ENCODE measurements at regions not wholly inside any gene's neighbourhood (a gene's known extent, or its start where the extent isn't known, plus 50 kb on each side); places are given as distances from the start of the nearest gene placed in this dataset.

DNA sequence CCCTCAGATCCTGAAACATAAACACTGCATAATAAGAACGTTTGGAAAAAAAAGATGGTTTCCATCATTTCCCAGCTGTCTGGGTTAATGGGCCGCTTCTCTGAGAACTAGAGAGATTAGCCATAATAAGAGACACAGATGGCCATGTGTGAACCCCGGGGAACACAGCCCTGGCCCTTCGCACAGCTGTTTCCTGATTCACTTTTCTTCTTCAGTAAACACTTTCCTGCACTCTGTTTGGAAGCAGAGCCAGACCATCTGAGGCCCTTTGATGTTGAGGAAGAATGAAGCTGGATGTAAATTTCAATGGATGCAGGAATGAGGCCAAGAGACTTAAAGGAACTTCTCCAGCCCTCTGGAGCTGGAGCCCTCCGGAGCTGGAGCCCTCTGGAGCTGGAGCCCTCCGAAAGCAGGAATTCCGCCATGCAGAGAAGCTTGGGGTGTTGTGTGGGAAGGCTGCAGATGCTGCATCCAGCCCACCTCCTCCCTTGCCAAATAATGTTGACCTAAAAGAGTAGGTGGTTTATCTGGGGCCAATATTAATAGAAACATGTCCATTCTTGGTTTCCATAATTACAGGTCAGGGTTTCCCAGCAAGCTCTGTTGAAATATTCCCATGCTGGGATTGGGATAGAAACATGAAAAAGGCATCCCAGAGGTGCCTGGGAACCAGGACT, 218.9 kb downstream of the NXNL2 start:
- Histone ChIP-seq H4K91ac (ENCODE audit: low read depth, low read length) (peak overlapping the region; percentile 65), H3K36me3 (ENCODE audit: control insufficient read depth in 1 of 2, insufficient read depth in 2 of 2, low read length in 2 of 2) (no peaks in the 10 kb centered on the region), H2BK120ac (ENCODE audit: insufficient read depth, low read length, poor library complexity) (peak overlapping the region; percentile 25), H3K9ac (ENCODE audit: low read length) (no peak overlapping the region), H3K4ac (ENCODE audit: low read depth, low read length) (no peak overlapping the region), H4K8ac (ENCODE audit: low read depth, low read length) (no peak overlapping the region), H3K14ac (ENCODE audit: low read length) (no peak overlapping the region), H3K27ac (ENCODE audit: low read depth, low read length) (no peak overlapping the region), H3K4me3 (ENCODE audit: low read depth, low read length) (no peak overlapping the region), H2AFZ (ENCODE audit: insufficient read depth, low read length, poor library complexity) (no peak overlapping the region), H3K79me2 (ENCODE audit: control insufficient read depth, insufficient read depth, low read length, poor library complexity) (peaks cover 2% of the 10 kb centered on the region), H2BK5ac (ENCODE audit: low read depth, low read length, poor library complexity) (no peak overlapping the region), H3K27me3 (ENCODE audit: insufficient read depth, low read length) (no peaks in the 10 kb centered on the region), H4K12ac (ENCODE audit: low read depth, low read length) (no peak overlapping the region), H3K79me1 (ENCODE audit: low read length) (peaks cover 15% of the 10 kb centered on the region), H3K23ac (ENCODE audit: low read length) (no peak overlapping the region), H3K9me3 (ENCODE audit: insufficient read depth, low read depth, low read length) (peaks cover 4% of the 10 kb centered on the region), H3K18ac (ENCODE audit: low read length) (no peak overlapping the region), H2BK12ac (ENCODE audit: low read length) (peak overlapping the region; percentile 59), H2AK5ac (ENCODE audit: low read length) (no peak overlapping the region), H3K4me1 (ENCODE audit: control insufficient read depth in 1 of 2, insufficient read depth in 2 of 2, low read length in 2 of 2) (peaks cover 11 to 12% of the 10 kb centered on the region in 2 experiments), H3K4me2 (ENCODE audit: low read length) (no peak overlapping the region)
- no peak for DNase-seq
- WGBS (ENCODE audit: extremely low coverage, insufficient coverage, insufficient read length): no CpG with 5 or more reads among the region's 7 CpGs

DNA sequence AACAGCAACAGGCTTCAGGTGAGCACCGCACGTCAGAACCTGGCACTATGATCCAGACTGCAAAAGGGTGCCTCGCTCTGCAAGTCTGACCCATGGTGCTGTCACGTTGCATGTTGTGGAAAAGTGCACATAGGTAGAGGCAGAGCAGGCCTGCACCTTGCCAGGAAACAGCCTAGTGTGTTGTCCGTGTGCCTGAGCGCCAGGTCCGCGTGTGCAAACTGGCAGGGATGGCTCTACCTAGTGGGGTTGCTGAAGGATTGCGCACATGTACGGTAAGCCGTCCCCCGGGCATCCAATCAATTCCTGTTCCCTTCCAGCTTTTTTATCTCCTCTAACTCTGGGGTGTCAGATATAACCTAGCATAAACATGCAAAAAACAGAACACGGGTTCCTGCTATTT, 219.5 kb downstream of the NXNL2 start:
- no peak for DNase-seq
- Histone ChIP-seq H3K14ac (ENCODE audit: low read length) (no peak overlapping the region), H3K79me2 (ENCODE audit: control insufficient read depth, insufficient read depth, low read length, poor library complexity) (peaks cover 2% of the 10 kb centered on the region), H3K27me3 (ENCODE audit: insufficient read depth, low read length) (no peaks in the 10 kb centered on the region), H3K9ac (ENCODE audit: low read length) (no peak overlapping the region), H3K23ac (ENCODE audit: low read length) (no peak overlapping the region), H3K9me3 (ENCODE audit: insufficient read depth, low read depth, low read length) (peaks cover 4% of the 10 kb centered on the region), H3K18ac (ENCODE audit: low read length) (no peak overlapping the region), H3K27ac (ENCODE audit: low read depth, low read length) (no peak overlapping the region), H4K12ac (ENCODE audit: low read depth, low read length) (no peak overlapping the region), H2BK12ac (ENCODE audit: low read length) (peak overlapping the region; percentile 59), H4K8ac (ENCODE audit: low read depth, low read length) (no peak overlapping the region), H4K91ac (ENCODE audit: low read depth, low read length) (no peak overlapping the region), H2AFZ (ENCODE audit: insufficient read depth, low read length, poor library complexity) (no peak overlapping the region), H3K4me1 (ENCODE audit: control insufficient read depth in 1 of 2, insufficient read depth in 2 of 2, low read length in 2 of 2) (peaks cover 14% of the 10 kb centered on the region in 2 experiments), H3K4ac (ENCODE audit: low read depth, low read length) (no peak overlapping the region), H3K79me1 (ENCODE audit: low read length) (peaks cover 17% of the 10 kb centered on the region), H2BK5ac (ENCODE audit: low read depth, low read length, poor library complexity) (no peak overlapping the region), H2BK120ac (ENCODE audit: insufficient read depth, low read length, poor library complexity) (no peak overlapping the region), H3K36me3 (ENCODE audit: control insufficient read depth in 1 of 2, insufficient read depth in 2 of 2, low read length in 2 of 2) (no peaks in the 10 kb centered on the region), H3K4me2 (ENCODE audit: low read length) (no peak overlapping the region), H2AK5ac (ENCODE audit: low read length) (no peak overlapping the region), H3K4me3 (ENCODE audit: low read depth, low read length) (no peak overlapping the region)
- WGBS (ENCODE audit: extremely low coverage, insufficient coverage, insufficient read length): no CpG with 5 or more reads among the region's 13 CpGs

DNA sequence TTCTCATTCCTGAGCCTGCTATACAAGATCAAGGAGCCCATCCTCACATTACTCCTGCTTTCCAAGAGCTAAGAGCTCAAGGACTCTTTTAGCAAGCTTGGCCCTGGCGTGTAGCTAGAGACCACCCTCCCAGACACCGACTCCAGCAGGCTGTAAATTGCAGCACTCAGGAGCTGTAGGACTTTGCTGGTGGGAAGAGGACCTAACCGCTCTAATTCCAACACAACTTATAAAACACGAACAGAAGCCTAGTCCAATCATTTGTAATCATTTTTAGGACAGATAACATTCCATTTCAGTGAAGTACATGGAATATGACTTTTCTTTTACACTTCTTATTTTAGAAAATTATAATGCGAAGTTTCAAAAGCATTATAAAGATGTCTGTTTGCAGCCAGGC, 219.9 kb downstream of the NXNL2 start:
- no peak overlapping the region for H2BK12ac ChIP-seq (ENCODE audit: low read length)
- no peak overlapping the region for H3K4me3 ChIP-seq (ENCODE audit: low read depth, low read length)
- H3K79me2 ChIP-seq (ENCODE audit: control insufficient read depth, insufficient read depth, low read length, poor library complexity): peaks cover 2% of the 10 kb centered on the region
- peaks cover 4% of the 10 kb centered on the region for H3K9me3 ChIP-seq (ENCODE audit: insufficient read depth, low read depth, low read length)
- no CpG with 5 or more reads among the region's 5 CpGs for WGBS (ENCODE audit: extremely low coverage, insufficient coverage, insufficient read length)
- peaks cover 13 to 15% of the 10 kb centered on the region in 2 experiments for H3K4me1 ChIP-seq (ENCODE audit: control insufficient read depth in 1 of 2, insufficient read depth in 2 of 2, low read length in 2 of 2)
- H3K36me3 ChIP-seq (ENCODE audit: control insufficient read depth in 1 of 2, insufficient read depth in 2 of 2, low read length in 2 of 2): no peaks in the 10 kb centered on the region
- no peak overlapping the region for H2BK120ac ChIP-seq (ENCODE audit: insufficient read depth, low read length, poor library complexity)
- no peak overlapping the region for H2BK5ac ChIP-seq (ENCODE audit: low read depth, low read length, poor library complexity)
- no peak overlapping the region for H3K18ac ChIP-seq (ENCODE audit: low read length)
- H3K79me1 ChIP-seq (ENCODE audit: low read length): peaks cover 17% of the 10 kb centered on the region
- H4K8ac ChIP-seq (ENCODE audit: low read depth, low read length): no peak overlapping the region
- H4K12ac ChIP-seq (ENCODE audit: low read depth, low read length): no peak overlapping the region
- no peak overlapping the region for H3K23ac ChIP-seq (ENCODE audit: low read length)
- H2AK5ac ChIP-seq (ENCODE audit: low read length): no peak overlapping the region
- no peak overlapping the region for H3K9ac ChIP-seq (ENCODE audit: low read length)
- H3K14ac ChIP-seq (ENCODE audit: low read length): peak overlapping the region; percentile 32
- no peaks in the 10 kb centered on the region for H3K27me3 ChIP-seq (ENCODE audit: insufficient read depth, low read length)
- no peak overlapping the region for H3K27ac ChIP-seq (ENCODE audit: low read depth, low read length)
- no peak for DNase-seq
- H3K4me2 ChIP-seq (ENCODE audit: low read length): no peak overlapping the region
- H2AFZ ChIP-seq (ENCODE audit: insufficient read depth, low read length, poor library complexity): no peak overlapping the region
- no peak overlapping the region for H3K4ac ChIP-seq (ENCODE audit: low read depth, low read length)
- H4K91ac ChIP-seq (ENCODE audit: low read depth, low read length): peak overlapping the region; percentile 35

DNA sequence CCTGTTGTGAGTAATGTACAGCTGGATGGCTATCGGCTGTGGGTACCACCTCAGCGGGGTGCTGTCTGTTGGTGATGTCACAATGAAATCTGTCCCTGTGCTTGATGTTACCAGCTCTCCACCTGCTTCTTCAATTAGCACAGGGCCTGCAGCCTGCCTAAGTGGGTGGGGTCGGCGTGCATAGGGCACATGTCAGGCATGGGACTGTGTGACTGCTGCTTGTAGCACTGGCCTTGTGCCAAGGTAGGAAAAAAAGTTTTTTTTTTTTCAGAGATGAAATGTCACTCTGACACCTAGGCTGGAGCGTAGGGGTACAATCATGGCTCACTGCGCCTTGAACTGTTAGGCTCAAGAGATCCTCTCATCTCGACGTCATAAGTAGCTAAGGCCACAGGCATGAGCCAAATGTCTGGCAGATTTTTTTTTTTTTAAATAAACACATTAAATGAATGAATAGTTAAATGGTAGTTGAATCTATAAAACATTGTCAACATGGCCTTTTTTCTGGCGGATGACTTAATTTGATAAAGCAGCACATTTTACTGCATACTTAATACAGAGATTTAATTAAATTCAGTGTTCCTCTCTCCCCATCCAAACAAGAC, 222.5 kb downstream of the NXNL2 start:
- Histone ChIP-seq H3K36me3 (ENCODE audit: control insufficient read depth in 1 of 2, insufficient read depth in 2 of 2, low read length in 2 of 2) (no peaks in the 10 kb centered on the region), H3K18ac (ENCODE audit: low read length) (no peak overlapping the region), H4K12ac (ENCODE audit: low read depth, low read length) (no peak overlapping the region), H2BK5ac (ENCODE audit: low read depth, low read length, poor library complexity) (no peak overlapping the region), H3K27ac (ENCODE audit: low read depth, low read length) (no peak overlapping the region), H2AK5ac (ENCODE audit: low read length) (peak overlapping the region; percentile 85), H2BK120ac (ENCODE audit: insufficient read depth, low read length, poor library complexity) (peak overlapping the region; percentile 30), H3K23ac (ENCODE audit: low read length) (no peak overlapping the region), H3K4ac (ENCODE audit: low read depth, low read length) (no peak overlapping the region), H3K9ac (ENCODE audit: low read length) (no peak overlapping the region), H3K4me2 (ENCODE audit: low read length) (no peak overlapping the region), H2BK12ac (ENCODE audit: low read length) (peak overlapping the region; percentile 92), H4K91ac (ENCODE audit: low read depth, low read length) (peak overlapping the region; percentile 82), H3K79me2 (ENCODE audit: control insufficient read depth, insufficient read depth, low read length, poor library complexity) (peaks cover 2% of the 10 kb centered on the region), H2AFZ (ENCODE audit: insufficient read depth, low read length, poor library complexity) (peak overlapping the region; percentile 35), H3K27me3 (ENCODE audit: insufficient read depth, low read length) (no peaks in the 10 kb centered on the region), H3K4me3 (ENCODE audit: low read depth, low read length) (no peak overlapping the region), H3K9me3 (ENCODE audit: insufficient read depth, low read depth, low read length) (no peaks in the 10 kb centered on the region), H3K14ac (ENCODE audit: low read length) (no peak overlapping the region), H3K4me1 (ENCODE audit: control insufficient read depth in 1 of 2, insufficient read depth in 2 of 2, low read length in 2 of 2) (peaks cover 8 to 10% of the 10 kb centered on the region in 2 experiments), H3K79me1 (ENCODE audit: low read length) (peaks cover 11% of the 10 kb centered on the region), H4K8ac (ENCODE audit: low read depth, low read length) (peak overlapping the region; percentile 56)
- DNase-seq: no peak
- no CpG with 5 or more reads among the region's 9 CpGs for WGBS (ENCODE audit: extremely low coverage, insufficient coverage, insufficient read length)

Measured in trophoblast cell (in vitro differentiated cells and primary cell).